Natural killer cell treated with Interleukin-12 subunit alpha and Interleukin-12 subunit beta and Interleukin-15 and Interleukin-18, amount 100 ng/mL, for 72 hours (primary cell): ENCODE measurements at regions not wholly inside any gene's neighbourhood (a gene's known extent, or its start where the extent isn't known, plus 50 kb on each side); places are given as distances from the start of the nearest gene placed in this dataset.
"Not testable (repeated sequence)": the region's sequence is repeated elsewhere in the genome, so short reads cannot be mapped to it uniquely, and the experiment has no call there.

ENCODE experiments used
- ATAC-seq, 2 donors: fragments of 150-1000 bp; cut with Tn5 transposase in 1 of 2; sonication (Bioruptor Pico), chemical (Tn5 transposase) in 1 of 2; 2 replicates each; pipeline ENCODE4 v1.10.0; 2021
- DNase-seq: peaks from one replicate; pipeline ENCODE4 v3.0.0; 2022; ENCODE audit warnings: low spot score
- H3K27ac Mint-ChIP-seq, 2 donors: 1 replicate in 1 of 2; 2 replicates in 1 of 2; pipeline ENCODE4 v1.8.0; 2022; ENCODE audit warnings: mixed read lengths in 2 of 2, mild to moderate bottlenecking in 1 of 2, moderate library complexity in 1 of 2
- H3K27me3 Mint-ChIP-seq, 2 donors: 1 replicate in 1 of 2; 2 replicates in 1 of 2; pipeline ENCODE4 v1.8.0; 2022; ENCODE audit warnings: mixed read lengths in 2 of 2
- H3K36me3 Mint-ChIP-seq: one replicate; pipeline ENCODE4 v1.8.0; 2022; ENCODE audit warnings: mixed read lengths
- H3K4me1 Mint-ChIP-seq, 2 donors: 1 replicate in 1 of 2; 2 replicates in 1 of 2; pipeline ENCODE4 v1.8.0; 2022; ENCODE audit warnings: low read depth in 2 of 2, mixed read lengths in 2 of 2, mild to moderate bottlenecking in 1 of 2
- H3K4me3 Mint-ChIP-seq: one replicate; pipeline ENCODE4 v1.8.0; 2022; ENCODE audit warnings: mixed read lengths
- H3K9me3 Mint-ChIP-seq: 2 replicates; pipeline ENCODE4 v1.8.0; 2022; ENCODE audit warnings: mixed read lengths

DNA sequence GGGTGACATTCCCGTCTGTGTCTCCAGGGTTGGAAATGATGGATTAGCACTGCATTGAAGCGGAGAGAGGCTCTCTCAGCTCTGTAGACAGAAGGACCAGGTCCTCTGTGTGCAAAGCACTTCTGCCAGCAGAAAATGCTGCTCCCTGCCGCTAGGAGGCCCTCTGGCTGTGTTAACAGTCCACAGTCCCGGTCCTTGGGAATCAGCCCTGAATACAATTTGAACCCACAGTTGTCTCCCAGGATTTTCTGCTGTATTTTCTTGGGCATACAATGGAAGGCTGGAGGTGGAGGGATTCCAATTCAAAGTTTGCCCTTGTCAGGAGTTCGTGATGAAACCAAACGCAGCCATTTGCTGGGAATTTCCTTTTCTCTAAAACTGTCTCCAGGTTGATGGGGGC, 205.2 kb downstream of the GLRX3 start:
- DNase-seq = no peak
- peaks cover 0 to 12% of the 10 kb centered on the region in 2 donors for H3K27me3 Mint-ChIP-seq
- ATAC-seq = no peak
- H3K4me3 Mint-ChIP-seq = no peak overlapping the region
- H3K36me3 Mint-ChIP-seq = no peaks in the 10 kb centered on the region
- no peaks in the 10 kb centered on the region for H3K9me3 Mint-ChIP-seq
- H3K4me1 Mint-ChIP-seq = no peaks in the 10 kb centered on the region
- H3K27ac Mint-ChIP-seq = no peak overlapping the region

- no peak overlapping the region for H3K27ac Mint-ChIP-seq
- no peak overlapping the region for H3K4me3 Mint-ChIP-seq
- no peak for ATAC-seq
- H3K4me1 Mint-ChIP-seq = no peaks in the 10 kb centered on the region
- no peaks in the 10 kb centered on the region for H3K9me3 Mint-ChIP-seq
- no peaks in the 10 kb centered on the region for H3K36me3 Mint-ChIP-seq
- DNase-seq = no peak
- peaks cover 6 to 30% of the 10 kb centered on the region in 2 donors for H3K27me3 Mint-ChIP-seq
Observed at GRCh38 chr10:130345728-130346127, 209.5 kb downstream of the GLRX3 start.

DNA sequence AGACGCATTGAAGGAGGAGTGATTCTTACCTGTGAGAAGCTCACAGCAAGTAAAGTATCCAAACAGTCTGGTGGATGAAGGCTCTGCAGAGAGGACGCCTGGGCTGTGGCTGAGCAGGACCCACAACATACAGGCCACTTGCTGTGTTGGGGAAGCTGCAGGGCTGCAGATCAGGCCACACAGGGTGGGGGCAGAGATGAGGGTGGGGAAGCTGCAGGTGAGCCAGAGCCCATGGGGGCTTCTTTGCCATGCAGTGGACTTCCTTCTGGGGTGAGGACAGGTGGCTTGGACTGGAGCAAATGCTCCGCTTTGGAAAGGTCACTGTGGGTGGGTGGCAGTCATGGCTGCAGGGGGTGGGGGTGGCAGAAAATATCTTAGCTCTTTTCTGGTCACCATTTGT, 214.8 kb downstream of the GLRX3 start:
- Mint-ChIP-seq H3K27ac (no peak overlapping the region), H3K27me3 (peaks cover 6 to 20% of the 10 kb centered on the region in 2 donors), H3K36me3 (no peaks in the 10 kb centered on the region), H3K4me3 (no peak overlapping the region), H3K4me1 (no peaks in the 10 kb centered on the region), H3K9me3 (no peaks in the 10 kb centered on the region)
- peak; percentile 15 for DNase-seq
- no peak for ATAC-seq

GRCh38 chr10:130351466-130352290, 215.5 kb downstream of the GLRX3 start:
- no peaks in the 10 kb centered on the region for H3K4me1 Mint-ChIP-seq
- no peak overlapping the region for H3K27ac Mint-ChIP-seq
- DNase-seq (peak; percentile 44), ATAC-seq (peak; percentile 36)
- H3K36me3 Mint-ChIP-seq = no peaks in the 10 kb centered on the region
- H3K27me3 Mint-ChIP-seq = peaks cover 6 to 17% of the 10 kb centered on the region in 2 donors
- no peak overlapping the region for H3K4me3 Mint-ChIP-seq
- H3K9me3 Mint-ChIP-seq = no peaks in the 10 kb centered on the region

GRCh38 chr10:130352291-130352645, 216.1 kb downstream of the GLRX3 start:
- Mint-ChIP-seq H3K9me3 (no peaks in the 10 kb centered on the region), H3K36me3 (no peaks in the 10 kb centered on the region), H3K27ac (no peak overlapping the region), H3K4me3 (no peak overlapping the region), H3K27me3 (peaks cover 2 to 17% of the 10 kb centered on the region in 2 donors), H3K4me1 (no peaks in the 10 kb centered on the region)
- DNase-seq (peak; percentile 10), ATAC-seq (no peak)

- ATAC-seq (no peak), DNase-seq (peak; percentile 41)
- H3K27ac Mint-ChIP-seq = no peak overlapping the region
- peaks cover 0 to 3% of the 10 kb centered on the region in 2 donors for H3K27me3 Mint-ChIP-seq
- H3K4me3 Mint-ChIP-seq = no peak overlapping the region
- H3K4me1 Mint-ChIP-seq = no peaks in the 10 kb centered on the region
- no peaks in the 10 kb centered on the region for H3K9me3 Mint-ChIP-seq
- H3K36me3 Mint-ChIP-seq = no peaks in the 10 kb centered on the region
Observed at GRCh38 chr10:130353928-130354572, 217.9 kb downstream of the GLRX3 start.

- DNase-seq (peak; percentile 42), ATAC-seq (no peak)
- no peaks in the 10 kb centered on the region for H3K9me3 Mint-ChIP-seq
- H3K4me1 Mint-ChIP-seq = no peaks in the 10 kb centered on the region
- H3K4me3 Mint-ChIP-seq = no peak overlapping the region
- no peaks in the 10 kb centered on the region for H3K27me3 Mint-ChIP-seq
- no peak overlapping the region for H3K27ac Mint-ChIP-seq
- no peaks in the 10 kb centered on the region for H3K36me3 Mint-ChIP-seq
Observed at GRCh38 chr10:130354573-130354954, 218.4 kb downstream of the GLRX3 start.

GRCh38 chr10:130354976-130355795, 219.0 kb downstream of the GLRX3 start:
- ATAC-seq (peak in 1 of 2 donors; percentile 22), DNase-seq (peak; percentile 54)
- Mint-ChIP-seq H3K4me1 (no peaks in the 10 kb centered on the region), H3K27ac (no peak overlapping the region), H3K27me3 (no peaks in the 10 kb centered on the region), H3K36me3 (no peaks in the 10 kb centered on the region), H3K4me3 (no peak overlapping the region), H3K9me3 (no peaks in the 10 kb centered on the region)

DNA sequence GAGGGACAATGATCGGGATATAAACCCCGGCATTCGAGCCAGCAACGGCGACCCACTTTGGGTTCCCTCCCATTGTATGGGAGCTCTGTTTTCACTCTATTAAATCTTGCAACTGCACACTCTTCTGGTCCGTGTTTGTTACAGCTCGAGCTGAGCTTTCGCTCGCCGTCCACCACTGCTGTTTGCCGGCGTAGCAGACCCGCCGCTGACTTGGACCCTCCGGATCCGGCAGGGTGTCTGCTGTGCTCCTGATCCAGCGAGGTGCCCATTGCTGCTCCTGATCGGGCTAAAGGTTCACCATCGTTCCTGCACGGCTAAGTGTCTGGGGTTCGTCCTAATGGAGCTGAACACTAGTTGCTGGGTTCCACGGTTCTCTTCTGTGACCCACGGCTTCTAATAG, 220.2 kb downstream of the GLRX3 start:
- ATAC-seq, H3K4me1 Mint-ChIP-seq, H3K36me3 Mint-ChIP-seq, H3K4me3 Mint-ChIP-seq, H3K9me3 Mint-ChIP-seq, H3K27me3 Mint-ChIP-seq, H3K27ac Mint-ChIP-seq: not testable (repeated sequence)
- DNase-seq = peak; percentile 25

DNA sequence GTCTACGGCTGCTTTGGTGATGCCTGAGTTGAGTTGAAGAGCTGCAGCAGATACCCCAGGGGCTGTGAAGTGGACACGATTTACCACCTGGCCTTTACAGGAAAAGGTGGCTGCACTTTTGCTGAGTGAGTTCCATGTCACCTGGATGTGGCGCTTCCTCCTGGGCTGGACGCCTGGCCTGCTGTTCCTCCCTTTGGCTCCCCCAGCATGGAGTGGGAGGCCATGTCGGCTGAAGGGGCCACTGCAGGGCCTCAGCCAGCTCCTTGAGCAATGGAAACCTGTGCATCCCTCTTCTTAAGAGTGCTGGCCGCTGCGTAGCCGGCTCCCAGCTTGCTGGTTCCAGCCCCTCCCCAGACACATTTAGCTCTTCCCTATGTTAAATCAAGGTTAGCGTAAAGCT, 221.0 kb downstream of the GLRX3 start:
- Mint-ChIP-seq H3K4me3 (no peak overlapping the region), H3K27ac (no peak overlapping the region), H3K27me3 (peaks cover 0 to 2% of the 10 kb centered on the region in 2 donors), H3K36me3 (no peaks in the 10 kb centered on the region), H3K9me3 (no peaks in the 10 kb centered on the region), H3K4me1 (no peaks in the 10 kb centered on the region)
- DNase-seq = peak; percentile 37
- ATAC-seq = no peak

DNA sequence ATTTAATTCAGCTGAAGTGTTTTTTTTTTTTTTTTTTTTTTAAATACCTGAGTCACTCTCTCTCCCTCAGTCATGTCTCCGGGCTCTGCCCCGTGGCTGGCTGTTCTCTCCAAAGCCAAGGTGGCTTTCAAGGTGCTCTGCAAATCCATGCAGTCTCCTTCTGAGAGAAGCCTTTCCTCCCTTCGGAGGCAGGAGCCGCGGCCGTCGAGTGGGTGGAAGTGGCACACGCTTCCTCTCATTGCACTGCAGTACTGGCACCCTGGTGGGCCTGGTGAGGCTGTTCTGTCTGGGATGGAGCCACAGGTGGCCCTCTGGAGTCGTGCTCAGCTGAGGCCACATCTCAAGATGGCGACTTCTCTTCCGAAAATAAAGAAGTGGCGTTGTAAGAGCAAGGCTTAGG, 221.8 kb downstream of the GLRX3 start:
- H3K9me3 Mint-ChIP-seq = no peaks in the 10 kb centered on the region
- peaks cover 0 to 2% of the 10 kb centered on the region in 2 donors for H3K27me3 Mint-ChIP-seq
- no peaks in the 10 kb centered on the region for H3K4me1 Mint-ChIP-seq
- no peak for ATAC-seq
- no peak overlapping the region for H3K4me3 Mint-ChIP-seq
- H3K36me3 Mint-ChIP-seq = no peaks in the 10 kb centered on the region
- no peak overlapping the region for H3K27ac Mint-ChIP-seq
- peak; percentile 38 for DNase-seq

GRCh38 chr10:130358981-130359650, 222.9 kb downstream of the GLRX3 start:
- Mint-ChIP-seq H3K27me3 (peaks cover 0 to 2% of the 10 kb centered on the region in 2 donors), H3K4me3 (no peak overlapping the region)

GRCh38 chr10:130359711-130360110, 223.5 kb downstream of the GLRX3 start:
- no peak overlapping the region for H3K4me3 Mint-ChIP-seq
- H3K27ac Mint-ChIP-seq = no peak overlapping the region
- no peaks in the 10 kb centered on the region for H3K4me1 Mint-ChIP-seq
- ATAC-seq = no peak
- H3K9me3 Mint-ChIP-seq = no peaks in the 10 kb centered on the region
- H3K36me3 Mint-ChIP-seq = no peaks in the 10 kb centered on the region
- DNase-seq = no peak
- peaks cover 0 to 6% of the 10 kb centered on the region in 2 donors for H3K27me3 Mint-ChIP-seq

More at GRCh38 chr10:130358981-130359650, 222.9 kb downstream of the GLRX3 start:
- no peaks in the 10 kb centered on the region for H3K4me1 Mint-ChIP-seq
- H3K27ac Mint-ChIP-seq = no peak overlapping the region
- DNase-seq (peak; percentile 32), ATAC-seq (no peak)
- no peaks in the 10 kb centered on the region for H3K9me3 Mint-ChIP-seq
- no peaks in the 10 kb centered on the region for H3K36me3 Mint-ChIP-seq
